Naive thymus-derived CD8-positive, alpha-beta T cell (primary cell): ENCODE measurements at regions not wholly inside any gene's neighbourhood (a gene's known extent, or its start where the extent isn't known, plus 50 kb on each side); places are given as distances from the start of the nearest gene placed in this dataset.
"Not testable (repeated sequence)": the region's sequence is repeated elsewhere in the genome, so short reads cannot be mapped to it uniquely, and the experiment has no call there.

Source experiments
- ATAC-seq, 2 donors: fragments of 150-1000 bp; cut with Tn5 transposase in 1 of 2; sonication (Bioruptor Pico), chemical (Tn5 transposase) in 1 of 2; 1 replicate in 1 of 2; 2 replicates in 1 of 2; pipeline ENCODE4 v1.10.0; 2021; ENCODE audit warnings: mild to moderate bottlenecking in 2 of 2, moderate library complexity in 2 of 2
- POLR2A ChIA-PET: fragments of 350-600 bp; sonication (Branson Sonifier 250); formaldehyde crosslinking; loops from one replicate; lab custom pipeline; 2021; ENCODE audit warnings: antibody characterized with exemption; lab: Charles Lee
- DNase-seq, 10 donors: peaks; one replicate each; pipeline versions ENCODE4 v3.0.0 to v3.0.0-alpha.2; 2020 to 2022
- H3K27ac Mint-ChIP-seq, 10 donors: one replicate each; pipeline ENCODE4 v1.8.0; 2020 to 2022; ENCODE audit warnings: mild to moderate bottlenecking in 10 of 10, mixed read lengths in 10 of 10, moderate library complexity in 4 of 10, inconsistent platforms in 1 of 10
- H3K27me3 Mint-ChIP-seq, 5 donors: one replicate each; pipeline ENCODE4 v1.8.0; 2021 to 2022; ENCODE audit warnings: mixed read lengths in 5 of 5
- H3K36me3 Mint-ChIP-seq, 3 donors: one replicate each; pipeline ENCODE4 v1.8.0; 2020 to 2022; ENCODE audit warnings: mixed read lengths in 3 of 3, mild to moderate bottlenecking in 2 of 3, inconsistent platforms in 1 of 3
- H3K4me1 Mint-ChIP-seq, 4 donors: one replicate each; pipeline ENCODE4 v1.8.0; 2021 to 2022; ENCODE audit warnings: mixed read lengths in 4 of 4
- H3K4me3 Mint-ChIP-seq, 10 donors: one replicate each; pipeline ENCODE4 v1.8.0; 2020 to 2022; ENCODE audit warnings: mild to moderate bottlenecking in 10 of 10, mixed read lengths in 10 of 10, moderate library complexity in 6 of 10, inconsistent platforms in 1 of 10
- H3K9me3 Mint-ChIP-seq, 9 donors: one replicate each; pipeline ENCODE4 v1.8.0; 2020 to 2022; ENCODE audit warnings: mixed read lengths in 9 of 9, mild to moderate bottlenecking in 3 of 9, inconsistent platforms in 1 of 9, moderate library complexity in 1 of 9

- H3K4me1 Mint-ChIP-seq, H3K9me3 Mint-ChIP-seq, H3K4me3 Mint-ChIP-seq, H3K27me3 Mint-ChIP-seq, POLR2A ChIA-PET, H3K27ac Mint-ChIP-seq, H3K36me3 Mint-ChIP-seq: not testable (repeated sequence)
- ATAC-seq (peak; percentile 1 to 13), DNase-seq (peak in 1 of 10 donors; percentile 9)
Measured at GRCh38 chr15:30195355-30196008, 60.6 kb downstream of the GOLGA8T start.

- POLR2A ChIA-PET, H3K9me3 Mint-ChIP-seq, H3K4me1 Mint-ChIP-seq, H3K36me3 Mint-ChIP-seq, H3K27ac Mint-ChIP-seq, H3K4me3 Mint-ChIP-seq, H3K27me3 Mint-ChIP-seq: not testable (repeated sequence)
- DNase-seq, result peak in 6 of 10 donors; percentile 13 to 40 (median 18)
- ATAC-seq, result peak; percentile 50 to 64
Measured at GRCh38 chr15:30196009-30196375, 61.1 kb downstream of the GOLGA8T start.

- DNase-seq, POLR2A ChIA-PET: not testable (repeated sequence)
Measured at GRCh38 chr15:30196769-30197168, 61.9 kb downstream of the GOLGA8T start.

GRCh38 chr15:30201517-30201916, 66.7 kb downstream of the GOLGA8T start:
- H3K4me1 Mint-ChIP-seq, H3K9me3 Mint-ChIP-seq, H3K27ac Mint-ChIP-seq, DNase-seq, POLR2A ChIA-PET, ATAC-seq, H3K36me3 Mint-ChIP-seq, H3K4me3 Mint-ChIP-seq, H3K27me3 Mint-ChIP-seq: not testable (repeated sequence)

More at GRCh38 chr15:30196769-30197168, 61.9 kb downstream of the GOLGA8T start:
- H3K36me3 Mint-ChIP-seq, H3K9me3 Mint-ChIP-seq, H3K27me3 Mint-ChIP-seq, ATAC-seq, H3K4me1 Mint-ChIP-seq, H3K27ac Mint-ChIP-seq: not testable (repeated sequence)
- peak overlapping the region in 3 of 10 donors; percentile 28 to 56 (median 33) for H3K4me3 Mint-ChIP-seq

GRCh38 chr15:30213733-30214132, 78.9 kb downstream of the GOLGA8T start:
- H3K36me3 Mint-ChIP-seq, POLR2A ChIA-PET, H3K27ac Mint-ChIP-seq, DNase-seq, ATAC-seq, H3K9me3 Mint-ChIP-seq, H3K4me1 Mint-ChIP-seq, H3K4me3 Mint-ChIP-seq, H3K27me3 Mint-ChIP-seq: not testable (repeated sequence)

GRCh38 chr15:30221803-30222202, 87.0 kb downstream of the GOLGA8T start:
- DNase-seq, H3K27me3 Mint-ChIP-seq, H3K36me3 Mint-ChIP-seq, H3K27ac Mint-ChIP-seq, H3K4me3 Mint-ChIP-seq, POLR2A ChIA-PET, H3K9me3 Mint-ChIP-seq, H3K4me1 Mint-ChIP-seq, ATAC-seq: not testable (repeated sequence)

GRCh38 chr15:30222798-30223591, 88.1 kb downstream of the GOLGA8T start:
- H3K4me1 Mint-ChIP-seq, H3K9me3 Mint-ChIP-seq, H3K27me3 Mint-ChIP-seq, DNase-seq, H3K4me3 Mint-ChIP-seq, H3K36me3 Mint-ChIP-seq, H3K27ac Mint-ChIP-seq, POLR2A ChIA-PET: not testable (repeated sequence)
- peak; percentile 48 to 53 for ATAC-seq

GRCh38 chr15:30225233-30225891, 90.5 kb downstream of the GOLGA8T start:
- ATAC-seq, H3K4me3 Mint-ChIP-seq, H3K36me3 Mint-ChIP-seq, H3K4me1 Mint-ChIP-seq, POLR2A ChIA-PET, H3K9me3 Mint-ChIP-seq, DNase-seq, H3K27ac Mint-ChIP-seq, H3K27me3 Mint-ChIP-seq: not testable (repeated sequence)

GRCh38 chr15:30261432-30262141, 126.7 kb downstream of the GOLGA8T start:
- H3K9me3 Mint-ChIP-seq, POLR2A ChIA-PET, DNase-seq, H3K27ac Mint-ChIP-seq, H3K36me3 Mint-ChIP-seq, ATAC-seq, H3K4me3 Mint-ChIP-seq, H3K4me1 Mint-ChIP-seq, H3K27me3 Mint-ChIP-seq: not testable (repeated sequence)

GRCh38 chr15:30262142-30262460, 127.2 kb downstream of the GOLGA8T start:
- peak in 1 of 2 donors; percentile 73 for ATAC-seq
- H3K27me3 Mint-ChIP-seq, POLR2A ChIA-PET, H3K36me3 Mint-ChIP-seq, H3K4me1 Mint-ChIP-seq, H3K4me3 Mint-ChIP-seq, DNase-seq, H3K27ac Mint-ChIP-seq, H3K9me3 Mint-ChIP-seq: not testable (repeated sequence)

GRCh38 chr15:30264000-30264399, 129.1 kb downstream of the GOLGA8T start:
- H3K9me3 Mint-ChIP-seq, H3K27me3 Mint-ChIP-seq, H3K36me3 Mint-ChIP-seq, ATAC-seq, H3K4me3 Mint-ChIP-seq, H3K4me1 Mint-ChIP-seq, H3K27ac Mint-ChIP-seq, POLR2A ChIA-PET, DNase-seq: not testable (repeated sequence)

GRCh38 chr15:30295150-30295844, 98.0 kb downstream of the CHRFAM7A start:
- H3K4me1 Mint-ChIP-seq, H3K27me3 Mint-ChIP-seq, H3K27ac Mint-ChIP-seq, H3K9me3 Mint-ChIP-seq, H3K4me3 Mint-ChIP-seq, H3K36me3 Mint-ChIP-seq, POLR2A ChIA-PET, ATAC-seq, DNase-seq: not testable (repeated sequence)
